VCaP (cell line): ENCODE measurements at regions not wholly inside any gene's neighbourhood (a gene's known extent, or its start where the extent isn't known, plus 50 kb on each side); places are given as distances from the start of the nearest gene placed in this dataset.

Experiments used
- H3K27ac ChIP-seq: fragments of 450-650 bp; 2 replicates; pipeline ENCODE4 v1.5.1; 2017
- TF ChIP-seq, protein P1 (sequence below): fragments of 450-650 bp; conservative IDR thresholded peaks from 2 replicates; pipeline ENCODE4 v1.5.1; 2017; ENCODE audit warnings: mild to moderate bottlenecking, moderate library complexity

DNA sequence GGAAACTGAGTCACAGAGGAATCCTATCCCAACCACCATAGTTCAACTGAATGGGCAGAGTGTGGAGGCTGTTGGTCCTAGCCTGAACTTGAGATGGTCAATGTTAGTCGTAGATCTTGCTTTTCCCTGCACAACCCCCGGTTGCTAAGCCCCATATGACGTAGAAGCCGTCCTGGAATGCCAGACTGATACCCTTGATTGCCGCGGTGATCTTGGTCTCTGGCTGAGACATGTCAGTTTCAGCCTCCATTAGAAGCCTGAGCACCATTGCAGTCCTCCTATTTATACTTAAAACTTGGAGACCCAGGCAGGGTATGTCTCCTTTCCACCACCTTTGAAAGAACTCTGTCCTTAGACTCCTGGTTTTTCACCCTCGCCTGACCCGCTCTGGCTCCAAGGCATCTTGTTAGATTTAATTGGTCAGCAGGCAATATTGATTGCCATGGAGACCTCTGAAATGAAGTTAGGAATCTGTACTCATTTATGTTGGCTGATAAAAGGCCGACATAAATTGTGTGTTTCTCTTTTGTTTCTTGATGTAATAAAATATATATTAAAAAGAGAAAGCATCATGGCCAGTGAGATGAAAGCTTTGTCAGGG, 53.4 kb downstream of the RPLP1 start:
- H3K27ac ChIP-seq = no peak overlapping the region
- TF ChIP-seq, protein P1, sequence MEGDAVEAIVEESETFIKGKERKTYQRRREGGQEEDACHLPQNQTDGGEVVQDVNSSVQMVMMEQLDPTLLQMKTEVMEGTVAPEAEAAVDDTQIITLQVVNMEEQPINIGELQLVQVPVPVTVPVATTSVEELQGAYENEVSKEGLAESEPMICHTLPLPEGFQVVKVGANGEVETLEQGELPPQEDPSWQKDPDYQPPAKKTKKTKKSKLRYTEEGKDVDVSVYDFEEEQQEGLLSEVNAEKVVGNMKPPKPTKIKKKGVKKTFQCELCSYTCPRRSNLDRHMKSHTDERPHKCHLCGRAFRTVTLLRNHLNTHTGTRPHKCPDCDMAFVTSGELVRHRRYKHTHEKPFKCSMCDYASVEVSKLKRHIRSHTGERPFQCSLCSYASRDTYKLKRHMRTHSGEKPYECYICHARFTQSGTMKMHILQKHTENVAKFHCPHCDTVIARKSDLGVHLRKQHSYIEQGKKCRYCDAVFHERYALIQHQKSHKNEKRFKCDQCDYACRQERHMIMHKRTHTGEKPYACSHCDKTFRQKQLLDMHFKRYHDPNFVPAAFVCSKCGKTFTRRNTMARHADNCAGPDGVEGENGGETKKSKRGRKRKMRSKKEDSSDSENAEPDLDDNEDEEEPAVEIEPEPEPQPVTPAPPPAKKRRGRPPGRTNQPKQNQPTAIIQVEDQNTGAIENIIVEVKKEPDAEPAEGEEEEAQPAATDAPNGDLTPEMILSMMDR = no peak

DNA sequence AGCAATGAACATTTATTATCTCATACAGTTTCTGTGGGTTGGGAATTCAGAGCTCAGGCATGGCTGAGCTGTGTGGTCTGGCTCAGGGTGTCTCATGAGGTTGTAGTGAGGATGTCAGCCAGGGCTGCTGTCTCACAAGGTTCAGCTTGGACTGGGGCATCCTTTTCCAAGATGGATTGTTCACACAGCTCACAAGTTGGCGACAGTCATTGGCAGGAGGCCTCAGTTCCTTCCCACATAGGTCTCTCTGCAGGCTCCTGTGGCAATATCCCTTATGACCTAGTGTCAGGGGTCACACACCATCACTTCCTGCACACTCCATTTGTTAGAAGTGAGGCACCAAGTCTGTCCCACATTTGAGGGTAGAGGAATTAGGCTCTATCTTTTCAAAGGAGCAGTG, 56.0 kb downstream of the RPLP1 start:
- TF ChIP-seq, protein P1 = no peak
- no peak overlapping the region for H3K27ac ChIP-seq

DNA sequence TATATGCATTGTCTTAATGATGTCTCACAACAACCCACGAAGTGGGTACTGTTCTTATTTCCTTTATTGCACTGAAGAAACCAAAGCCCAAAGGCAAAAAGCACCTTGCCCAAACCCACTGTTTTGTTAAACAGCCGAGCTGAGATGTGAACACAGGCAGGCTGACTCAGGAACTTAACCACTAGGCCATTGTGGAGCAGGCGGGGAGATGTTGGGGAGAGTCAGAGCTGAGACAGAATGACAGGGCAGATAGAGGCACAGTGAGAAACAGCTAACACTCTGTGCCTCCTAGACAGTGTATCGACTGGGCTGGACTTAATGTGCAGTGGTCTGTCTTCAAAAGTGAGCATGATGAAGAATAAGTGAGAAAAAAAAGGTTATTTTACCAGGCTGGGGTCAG, 56.5 kb downstream of the RPLP1 start:
- no peak overlapping the region for H3K27ac ChIP-seq
- TF ChIP-seq, protein P1 = no peak

DNA sequence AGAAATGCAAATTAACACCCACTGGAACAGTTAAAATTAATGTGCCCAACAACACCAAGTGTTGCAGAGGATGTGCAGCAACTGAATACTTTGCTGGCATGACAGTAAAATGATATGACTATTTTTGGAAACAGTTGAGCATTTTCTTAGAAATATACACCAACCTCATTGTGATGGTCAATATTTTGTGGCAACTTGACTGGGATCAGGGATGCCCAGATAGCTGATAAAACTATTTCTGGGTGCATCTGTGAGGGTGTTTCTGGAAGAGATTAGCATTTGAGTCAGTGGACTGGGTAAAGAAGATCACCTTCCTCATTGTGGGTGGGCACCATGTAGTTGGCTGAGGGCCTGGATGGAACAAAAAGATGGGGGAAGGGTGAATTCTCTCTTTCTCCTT, 57.9 kb downstream of the RPLP1 start:
- no peak overlapping the region for H3K27ac ChIP-seq
- TF ChIP-seq, protein P1 = no peak

DNA sequence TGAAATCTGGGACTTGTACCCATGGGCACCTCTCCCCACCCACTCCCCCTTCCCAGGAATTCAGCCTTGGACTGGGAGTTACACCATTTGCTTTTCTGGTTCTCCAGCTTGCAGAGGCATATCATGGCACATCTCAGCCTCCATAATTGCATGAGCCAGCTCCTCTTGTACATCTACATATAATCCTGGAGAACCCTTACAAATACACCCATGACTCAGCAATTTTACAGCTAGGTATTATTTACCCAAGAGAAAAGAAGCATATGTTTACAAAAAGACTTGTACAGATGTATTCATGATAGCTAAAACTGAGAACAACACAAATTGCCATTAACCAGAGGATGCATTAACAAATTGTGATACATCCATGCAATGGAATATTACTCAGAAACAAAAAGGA, 58.4 kb downstream of the RPLP1 start:
- no peak overlapping the region for H3K27ac ChIP-seq
- TF ChIP-seq, protein P1 = no peak

DNA sequence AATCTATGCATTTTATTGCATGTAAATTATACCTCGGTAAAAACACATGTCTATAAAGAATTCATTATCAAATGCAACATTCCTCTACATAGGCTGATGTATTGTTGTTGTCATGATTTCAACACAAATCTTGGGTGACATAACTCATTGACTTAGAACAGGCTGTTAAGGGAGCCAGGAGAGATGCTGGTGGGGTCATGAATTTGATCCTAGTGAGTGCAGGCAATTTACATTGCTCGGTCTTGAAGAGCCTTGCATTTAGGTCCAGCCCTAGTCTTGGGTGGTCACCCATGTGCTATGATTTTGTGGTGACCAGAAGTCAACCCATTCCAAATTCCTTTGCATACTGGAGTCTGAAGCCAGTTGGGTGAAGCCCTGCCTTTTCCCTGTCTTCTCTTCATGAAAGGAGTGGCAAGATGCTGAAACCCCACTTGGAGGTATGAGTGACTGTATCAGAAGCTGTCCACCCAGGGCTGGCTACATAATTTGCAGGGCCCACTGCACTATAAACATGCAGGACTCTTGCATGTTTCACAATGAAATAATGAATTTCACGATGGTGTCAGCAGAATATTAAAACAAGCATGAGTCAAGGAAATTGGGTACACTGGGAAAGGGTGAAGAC, 59.2 kb downstream of the RPLP1 start:
- TF ChIP-seq, protein P1 = no peak

DNA sequence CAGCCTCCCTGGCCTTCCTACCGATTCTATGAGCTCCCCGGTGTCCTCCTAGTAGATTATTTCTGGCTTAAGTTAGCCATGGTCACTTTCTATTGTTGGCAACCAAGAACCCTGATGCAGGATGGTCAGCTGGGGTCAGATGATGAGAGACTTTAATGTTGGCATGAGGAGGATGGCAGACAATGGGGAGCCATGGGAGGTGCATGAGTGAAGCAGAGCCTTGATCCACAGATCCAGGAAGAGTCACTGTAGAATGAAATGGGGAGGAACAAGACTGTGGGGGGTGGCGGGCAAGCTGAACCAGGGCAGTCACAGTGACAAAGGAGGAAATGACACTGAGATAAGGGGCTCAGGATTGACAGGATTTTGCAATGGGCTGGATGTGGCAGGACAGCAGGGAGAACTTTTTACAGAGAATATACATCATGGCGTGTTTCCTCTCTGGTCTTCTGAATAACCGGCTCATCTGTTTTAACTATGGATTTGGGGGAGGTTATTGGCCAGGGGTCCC, 60.9 kb downstream of the RPLP1 start:
- TF ChIP-seq, protein P1 = no peak
- H3K27ac ChIP-seq = no peak overlapping the region

More for the DNA sequence above, 59.2 kb downstream of the RPLP1 start:
- no peak overlapping the region for H3K27ac ChIP-seq
